ENCODE measurements at regions not wholly inside any gene's neighbourhood (a gene's known extent, or its start where the extent isn't known, plus 50 kb on each side); places are given as distances from the start of the nearest gene placed in this dataset.

GRCh38 chr12:74608231-74608775 is 70.7 kb downstream of the ATXN7L3B start:
- DNase-seq (no peak), ATAC-seq (ENCODE audit: low read depth) (no peak)
- POLR2A ChIA-PET, result no interaction called here
- Mint-ChIP-seq H3K4me3 (no peak overlapping the region), H3K27me3 (no peaks in the 10 kb centered on the region), H3K4me1 (no peaks in the 10 kb centered on the region), H3K36me3 (ENCODE audit: low read depth) (no peaks in the 10 kb centered on the region), H3K27ac (no peak overlapping the region), H3K9me3 (no peaks in the 10 kb centered on the region)
- intact Hi-C loops (cut with micrococcal nuclease), result no loop called here
- CTCF ChIA-PET, result no interaction called here
- no peak for TF ChIP-seq CTCF (IDR thresholded peaks at IDR 0.05)

GRCh38 chr12:74610711-74611110 is 73.1 kb downstream of the ATXN7L3B start:
- Mint-ChIP-seq H3K27ac (no peak overlapping the region), H3K4me3 (no peak overlapping the region), H3K4me1 (no peaks in the 10 kb centered on the region), H3K9me3 (no peaks in the 10 kb centered on the region), H3K27me3 (no peaks in the 10 kb centered on the region), H3K36me3 (ENCODE audit: low read depth) (no peaks in the 10 kb centered on the region)
- no peak for TF ChIP-seq CTCF (IDR thresholded peaks at IDR 0.05)
- intact Hi-C loops (cut with micrococcal nuclease), result no loop called here
- POLR2A ChIA-PET, result no interaction called here
- ATAC-seq (ENCODE audit: low read depth) (no peak), DNase-seq (no peak)
- CTCF ChIA-PET, result no interaction called here

GRCh38 chr12:74614426-74614825 is 76.8 kb downstream of the ATXN7L3B start:
- H3K4me1 Mint-ChIP-seq, result no peaks in the 10 kb centered on the region
- CTCF ChIA-PET, result no interaction called here
- no peak for ATAC-seq (ENCODE audit: low read depth)

GRCh38 chr12:74619084-74619483 is 81.4 kb downstream of the ATXN7L3B start:
- ChIA-PET CTCF (no interaction called here), POLR2A (no interaction called here)
- H3K27me3 Mint-ChIP-seq, result no peaks in the 10 kb centered on the region
- H3K9me3 Mint-ChIP-seq, result no peaks in the 10 kb centered on the region
- no peak overlapping the region for H3K4me3 Mint-ChIP-seq
- no peak for TF ChIP-seq CTCF (IDR thresholded peaks at IDR 0.05)
- DNase-seq (no peak), ATAC-seq (ENCODE audit: low read depth) (no peak)
- no peak overlapping the region for H3K27ac Mint-ChIP-seq
- H3K36me3 Mint-ChIP-seq (ENCODE audit: low read depth), result no peaks in the 10 kb centered on the region
- no peaks in the 10 kb centered on the region for H3K4me1 Mint-ChIP-seq
- intact Hi-C loops (cut with micrococcal nuclease), result no loop called here

More at GRCh38 chr12:74614426-74614825, 76.8 kb downstream of the ATXN7L3B start:
- Mint-ChIP-seq H3K36me3 (ENCODE audit: low read depth) (no peaks in the 10 kb centered on the region), H3K27me3 (no peaks in the 10 kb centered on the region), H3K9me3 (no peaks in the 10 kb centered on the region), H3K4me3 (no peak overlapping the region), H3K27ac (no peak overlapping the region)
- DNase-seq, result no peak
- intact Hi-C loops (cut with micrococcal nuclease), result no loop called here
- POLR2A ChIA-PET, result no interaction called here
- TF ChIP-seq CTCF (IDR thresholded peaks at IDR 0.05), result no peak

- TF ChIP-seq CTCF (IDR thresholded peaks at IDR 0.05), result no peak
- no peaks in the 10 kb centered on the region for H3K4me1 Mint-ChIP-seq
These were observed 82.2 kb downstream of the ATXN7L3B start for GRCh38 chr12:74619884-74620283.

More at GRCh38 chr12:74619884-74620283, 82.2 kb downstream of the ATXN7L3B start:
- DNase-seq (no peak), ATAC-seq (ENCODE audit: low read depth) (no peak)
- intact Hi-C loops (cut with micrococcal nuclease), result no loop called here
- Mint-ChIP-seq H3K27ac (no peak overlapping the region), H3K9me3 (no peaks in the 10 kb centered on the region), H3K4me3 (no peak overlapping the region), H3K36me3 (ENCODE audit: low read depth) (no peaks in the 10 kb centered on the region), H3K27me3 (no peaks in the 10 kb centered on the region)
- CTCF ChIA-PET, result no interaction called here
- POLR2A ChIA-PET, result no interaction called here

Measured in activated B cell treated with CpG ODN at 0.5 μM for 24 hours (primary cell).